OCI-LY7 (cell line): ENCODE measurements at regions not wholly inside any gene's neighbourhood (a gene's known extent, or its start where the extent isn't known, plus 50 kb on each side); places are given as distances from the start of the nearest gene placed in this dataset.

ENCODE experiments used
- BruUV-seq: library from RNA; stranded (reverse); fragments of 400-500 nt; replicated peaks from 2 replicates; lab custom pipeline; 2021; lab: Mats Ljungman, UMichigan
- CTCF ChIA-PET: fragments of 300-600 bp; sonication (Branson Sonifier 250); formaldehyde crosslinking; loops from one replicate; lab custom pipeline; 2022; ENCODE audit warnings: antibody characterized with exemption; ENCODE audit not compliant: unreplicated experiment; lab: Charles Lee
- POLR2A ChIA-PET: fragments of 300-600 bp; sonication (Branson Sonifier 250); formaldehyde crosslinking; loops from one replicate; lab custom pipeline; 2022; ENCODE audit warnings: antibody characterized with exemption; lab: Charles Lee
- DNase-seq: peaks from one replicate; pipeline ENCODE4 v3.0.0-alpha.2; 2015; ENCODE audit warnings: low spot score
- H2AFZ ChIP-seq: fragments of 200-600 bp; sonication (generic), shearing (Covaris generic); 2 replicates; pipeline ENCODE4 v1.6.1; 2014; ENCODE audit warnings: mild to moderate bottlenecking, antibody characterized with exemption, low read length, moderate library complexity
- H3K27ac ChIP-seq: fragments of 200-600 bp; sonication (generic); 2 replicates; pipeline ENCODE4 v1.5.1; 2014; ENCODE audit warnings: mixed run types, low read depth, mild to moderate bottlenecking, moderate library complexity, low read length, inconsistent platforms; ENCODE audit not compliant: poor library complexity, severe bottlenecking
- H3K36me3 ChIP-seq: fragments of 200-600 bp; sonication (generic); 2 replicates; pipeline ENCODE4 v1.6.1; 2014; ENCODE audit warnings: mild to moderate bottlenecking, antibody characterized with exemption, low read length, moderate library complexity, mixed read lengths; ENCODE audit not compliant: insufficient read depth
- H3K4me1 ChIP-seq: fragments of 200-600 bp; sonication (generic); 2 replicates; pipeline ENCODE4 v1.5.1; 2014; ENCODE audit warnings: mild to moderate bottlenecking, low read length; ENCODE audit not compliant: insufficient read depth, poor library complexity, severe bottlenecking
- H3K4me2 ChIP-seq: fragments of 200-600 bp; sonication (generic); 2 replicates; pipeline ENCODE4 v1.6.1; 2014; ENCODE audit warnings: mild to moderate bottlenecking, low read length
- H3K4me3 ChIP-seq: fragments of 200-600 bp; sonication (generic); 2 replicates; pipeline ENCODE4 v1.5.1; 2014; ENCODE audit warnings: mild to moderate bottlenecking, low read depth, low read length; ENCODE audit not compliant: poor library complexity, severe bottlenecking
- H3K79me2 ChIP-seq: fragments of 200-600 bp; sonication (generic); 2 replicates; pipeline ENCODE4 v1.6.1; 2016; ENCODE audit warnings: low read depth, mild to moderate bottlenecking, low read length, moderate library complexity, mixed read lengths; ENCODE audit not compliant: insufficient read depth
- H3K9me2 ChIP-seq: fragments of 200-600 bp; sonication (generic); 2 replicates; pipeline ENCODE4 v1.6.1; 2016; ENCODE audit warnings: mild to moderate bottlenecking, low read length, mixed read lengths; ENCODE audit not compliant: insufficient read depth
- H3K9me3 ChIP-seq: fragments of 200-600 bp; sonication (generic); 2 replicates; pipeline ENCODE4 v1.6.1; 2014; ENCODE audit warnings: mild to moderate bottlenecking, mixed run types, low read length, mixed read lengths
- H4K20me1 ChIP-seq: fragments of 200-600 bp; sonication (generic); 2 replicates; pipeline ENCODE4 v1.6.1; 2014; ENCODE audit warnings: mild to moderate bottlenecking, antibody characterized with exemption, low read length, moderate library complexity, mixed read lengths; ENCODE audit not compliant: insufficient read depth
- EZH2phosphoT487 ChIP-seq: fragments of 200-600 bp; sonication (generic); IDR thresholded peaks from 2 replicates; pipeline ENCODE4 v1.6.1; 2018; ENCODE audit warnings: low read depth, borderline replicate concordance, mild to moderate bottlenecking, mixed run types, antibody characterized with exemption, low read length, moderate library complexity, mixed read lengths
- intact Hi-C: fragments of 100-400 bp; cut with micrococcal nuclease; formaldehyde crosslinking; loops from one replicate; pipeline ENCODE4 v1.10.0; 2022; ENCODE audit not compliant: unreplicated experiment
- TF ChIP-seq, protein P1 (sequence below): fragments of 200-600 bp; sonication (generic); conservative IDR thresholded peaks from 2 replicates; pipeline ENCODE4 v1.5.1; 2014; ENCODE audit warnings: mild to moderate bottlenecking, antibody characterized with exemption, low read length, moderate library complexity, mixed read lengths

DNA sequence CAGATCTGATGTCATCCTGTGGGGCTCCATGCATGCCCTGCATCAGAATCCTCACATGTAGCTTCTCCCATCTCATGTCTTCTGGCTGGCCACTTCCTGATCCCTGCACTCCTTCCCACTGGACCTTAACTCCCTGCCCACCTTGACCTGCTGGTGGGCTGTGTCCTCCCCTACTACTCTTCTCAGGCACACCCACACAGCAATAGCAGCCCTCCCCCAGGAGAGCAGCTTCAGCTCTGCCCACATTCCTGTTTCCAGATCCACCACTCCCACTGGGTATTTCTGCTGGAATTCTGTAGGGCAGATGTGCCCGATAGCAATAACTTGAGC is 137.0 kb upstream of the HS6ST1 start:
- Histone ChIP-seq H3K79me2 (no peaks in the 10 kb centered on the region), H3K4me1 (no peaks in the 10 kb centered on the region), H4K20me1 (no peaks in the 10 kb centered on the region), H3K9me2 (no peaks in the 10 kb centered on the region), H3K9me3 (no peaks in the 10 kb centered on the region), H3K4me2 (no peak overlapping the region), H3K36me3 (no peaks in the 10 kb centered on the region), H3K27ac (no peak overlapping the region), H2AFZ (no peak overlapping the region), H3K4me3 (no peak overlapping the region)
- DNase-seq, result no peak
- no TSS peak for BruUV-seq
- TF ChIP-seq EZH2phosphoT487, result no peak
- TF ChIP-seq, protein P1, sequence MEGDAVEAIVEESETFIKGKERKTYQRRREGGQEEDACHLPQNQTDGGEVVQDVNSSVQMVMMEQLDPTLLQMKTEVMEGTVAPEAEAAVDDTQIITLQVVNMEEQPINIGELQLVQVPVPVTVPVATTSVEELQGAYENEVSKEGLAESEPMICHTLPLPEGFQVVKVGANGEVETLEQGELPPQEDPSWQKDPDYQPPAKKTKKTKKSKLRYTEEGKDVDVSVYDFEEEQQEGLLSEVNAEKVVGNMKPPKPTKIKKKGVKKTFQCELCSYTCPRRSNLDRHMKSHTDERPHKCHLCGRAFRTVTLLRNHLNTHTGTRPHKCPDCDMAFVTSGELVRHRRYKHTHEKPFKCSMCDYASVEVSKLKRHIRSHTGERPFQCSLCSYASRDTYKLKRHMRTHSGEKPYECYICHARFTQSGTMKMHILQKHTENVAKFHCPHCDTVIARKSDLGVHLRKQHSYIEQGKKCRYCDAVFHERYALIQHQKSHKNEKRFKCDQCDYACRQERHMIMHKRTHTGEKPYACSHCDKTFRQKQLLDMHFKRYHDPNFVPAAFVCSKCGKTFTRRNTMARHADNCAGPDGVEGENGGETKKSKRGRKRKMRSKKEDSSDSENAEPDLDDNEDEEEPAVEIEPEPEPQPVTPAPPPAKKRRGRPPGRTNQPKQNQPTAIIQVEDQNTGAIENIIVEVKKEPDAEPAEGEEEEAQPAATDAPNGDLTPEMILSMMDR, result no peak
- POLR2A ChIA-PET, result no interaction called here
- CTCF ChIA-PET, result no interaction called here
- intact Hi-C loops, result no loop called here

DNA sequence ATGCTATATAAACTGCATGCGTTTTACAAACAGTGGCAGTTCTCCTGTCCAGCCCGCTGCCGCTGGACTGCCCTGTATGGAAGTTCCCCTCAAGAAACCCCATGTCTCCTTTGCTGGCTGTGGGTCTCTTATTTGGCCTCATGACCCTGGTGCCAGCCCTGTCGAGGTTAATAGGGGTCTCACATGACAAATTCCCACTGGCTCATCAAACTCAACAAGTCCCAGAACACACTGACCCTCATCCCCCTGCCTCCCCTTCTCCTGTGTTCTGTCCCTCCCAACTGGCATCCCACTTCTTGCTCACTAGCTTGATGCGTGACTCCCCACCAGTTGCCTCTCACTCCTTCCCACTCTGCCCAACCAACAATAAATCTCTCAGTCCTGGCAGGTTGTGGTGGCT is 137.6 kb upstream of the HS6ST1 start:
- Histone ChIP-seq H3K36me3 (no peaks in the 10 kb centered on the region), H3K9me3 (no peaks in the 10 kb centered on the region), H2AFZ (no peak overlapping the region), H3K9me2 (no peaks in the 10 kb centered on the region), H3K79me2 (no peaks in the 10 kb centered on the region), H3K27ac (no peak overlapping the region), H4K20me1 (no peaks in the 10 kb centered on the region), H3K4me1 (no peaks in the 10 kb centered on the region), H3K4me3 (no peak overlapping the region), H3K4me2 (no peak overlapping the region)
- ChIA-PET CTCF (no interaction called here), POLR2A (no interaction called here)
- no TSS peak for BruUV-seq
- TF ChIP-seq, protein P1, result no peak
- no peak for TF ChIP-seq EZH2phosphoT487
- intact Hi-C loops, result no loop called here
- no peak for DNase-seq

DNA sequence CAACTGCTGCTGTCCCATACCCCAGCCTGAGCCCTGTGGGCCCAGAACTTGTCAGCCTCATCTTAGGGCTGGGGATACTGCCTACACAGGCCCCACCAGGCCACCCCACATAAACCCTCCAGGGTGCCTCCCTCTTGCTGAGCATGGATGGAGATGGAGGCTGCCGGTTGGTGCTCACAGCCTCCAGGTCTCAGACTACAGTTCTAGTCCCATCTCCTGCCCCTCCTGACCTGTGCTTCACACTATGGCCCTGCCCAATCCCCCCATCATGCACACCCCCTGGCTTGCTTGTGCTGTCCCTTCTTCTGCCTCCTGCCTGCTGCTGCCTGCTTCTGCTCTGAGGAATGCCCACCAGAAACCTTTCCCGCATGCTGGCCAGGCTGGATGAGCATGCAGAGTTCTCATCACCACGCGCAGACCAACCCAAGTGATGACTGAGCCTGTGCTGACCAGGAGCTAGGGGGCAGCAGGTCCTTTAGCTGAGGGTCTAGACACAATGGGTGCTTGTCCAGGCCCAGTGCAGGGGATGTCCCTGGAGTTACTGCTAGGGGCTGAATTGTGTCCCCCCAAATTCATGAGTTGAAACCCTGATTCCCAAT is 138.4 kb upstream of the HS6ST1 start:
- Histone ChIP-seq H3K4me1 (no peaks in the 10 kb centered on the region), H3K4me2 (no peak overlapping the region), H2AFZ (no peak overlapping the region), H3K36me3 (no peaks in the 10 kb centered on the region), H3K9me2 (no peaks in the 10 kb centered on the region), H4K20me1 (no peaks in the 10 kb centered on the region), H3K79me2 (no peaks in the 10 kb centered on the region), H3K4me3 (no peak overlapping the region), H3K27ac (no peak overlapping the region), H3K9me3 (no peaks in the 10 kb centered on the region)
- DNase-seq, result no peak
- ChIA-PET CTCF (no interaction called here), POLR2A (interaction anchor here (0.6 kb wide), 1 partner anchor 197 kb away, joined by 4 read pairs; no protein-coding TSS in a partner anchor)
- intact Hi-C loops, result no loop called here
- TF ChIP-seq EZH2phosphoT487, result no peak
- TF ChIP-seq, protein P1, result no peak
- no TSS peak for BruUV-seq
